Testis (tissue), 2 donors: ENCODE measurements at regions not wholly inside any gene's neighbourhood (a gene's known extent, or its start where the extent isn't known, plus 50 kb on each side); places are given as distances from the start of the nearest gene placed in this dataset.

Source experiments
- DNase-seq: peaks from one replicate; pipeline ENCODE4 v3.0.0-alpha.2; 2019
- H3K27ac ChIP-seq, 2 donors: fragments of 200-600 bp; sonication (generic); one replicate each; pipeline ENCODE4 v1.5.1; 2019
- H3K27me3 ChIP-seq: fragments of 200-600 bp; sonication (generic); one replicate; pipeline ENCODE4 v1.5.1; 2019
- H3K36me3 ChIP-seq: fragments of 200-600 bp; sonication (generic); one replicate; pipeline ENCODE4 v1.5.1; 2017; ENCODE audit warnings: low read depth; ENCODE audit errors: missing control alignments
- H3K4me1 ChIP-seq: fragments of 200-600 bp; sonication (generic); one replicate; pipeline ENCODE4 v1.5.1; 2019
- H3K4me3 ChIP-seq, 2 donors: fragments of 200-600 bp; sonication (generic); one replicate each; pipeline ENCODE4 v1.5.1; 2017 to 2019
- H3K9me3 ChIP-seq: fragments of 200-600 bp; sonication (generic); one replicate; pipeline ENCODE4 v1.5.1; 2017
- POLR2A ChIP-seq: fragments of 450-650 bp; IDR thresholded peaks from one replicate; pipeline ENCODE4 v1.6.1; 2017; ENCODE audit warnings: antibody characterized with exemption, mild to moderate bottlenecking, moderate library complexity
- WGBS, 2 donors: methylation state at CpG; one replicate each; pipeline ENCODE4 v1.1.5; 2018; 5-methylcytosine and 5-hydroxymethylcytosine counted together
- intact Hi-C: fragments of 100-400 bp; cut with DNase I; formaldehyde crosslinking; loops from one replicate; pipeline ENCODE4 v1.15.1; 2023; ENCODE audit warnings: low total_unique reads
- TF ChIP-seq, protein P1 (sequence below), 3 experiments: fragments of 450-650 bp in 2 of 3; fragments of 200-600 bp in 1 of 3; sonication (generic) in 1 of 3; IDR thresholded peaks; one replicate each; pipeline ENCODE4 v1.5.1; 2016 to 2019; ENCODE audit warnings: antibody characterized with exemption in 3 of 3, mild to moderate bottlenecking in 2 of 3, moderate library complexity in 1 of 3

DNA sequence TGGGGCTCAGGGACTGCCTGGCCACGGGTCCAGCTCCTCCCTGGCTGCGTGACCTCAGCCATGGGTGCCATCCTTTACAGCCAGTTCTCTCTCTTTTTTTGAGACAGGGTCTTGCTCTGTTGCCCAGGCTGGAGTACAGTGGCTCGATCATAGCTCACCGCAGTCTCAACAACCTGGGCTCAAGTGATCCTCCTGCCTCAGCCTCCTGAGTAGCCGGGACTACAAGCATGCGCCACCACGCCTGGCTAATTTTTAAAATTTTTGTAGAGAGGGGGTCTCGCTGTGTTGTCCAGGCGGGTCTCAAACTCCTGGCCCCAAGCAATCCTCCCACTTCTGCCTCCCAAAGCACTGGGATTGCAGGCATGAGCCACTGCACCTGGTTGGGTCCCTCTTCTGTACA lies 75.4 kb downstream of the PTPRS start:
- Histone ChIP-seq H3K27ac (no peak overlapping the region), H3K9me3 (no peaks in the 10 kb centered on the region), H3K4me1 (no peaks in the 10 kb centered on the region), H3K36me3 (no peaks in the 10 kb centered on the region), H3K27me3 (no peaks in the 10 kb centered on the region), H3K4me3 (no peak overlapping the region)
- 85 to 92% methylated on average over 9 of the region's 9 CpGs for WGBS, 2 donors
- intact Hi-C loops, result no loop called here
- DNase-seq, result no peak
- TF ChIP-seq POLR2A, result no peak
- TF ChIP-seq, protein P1, sequence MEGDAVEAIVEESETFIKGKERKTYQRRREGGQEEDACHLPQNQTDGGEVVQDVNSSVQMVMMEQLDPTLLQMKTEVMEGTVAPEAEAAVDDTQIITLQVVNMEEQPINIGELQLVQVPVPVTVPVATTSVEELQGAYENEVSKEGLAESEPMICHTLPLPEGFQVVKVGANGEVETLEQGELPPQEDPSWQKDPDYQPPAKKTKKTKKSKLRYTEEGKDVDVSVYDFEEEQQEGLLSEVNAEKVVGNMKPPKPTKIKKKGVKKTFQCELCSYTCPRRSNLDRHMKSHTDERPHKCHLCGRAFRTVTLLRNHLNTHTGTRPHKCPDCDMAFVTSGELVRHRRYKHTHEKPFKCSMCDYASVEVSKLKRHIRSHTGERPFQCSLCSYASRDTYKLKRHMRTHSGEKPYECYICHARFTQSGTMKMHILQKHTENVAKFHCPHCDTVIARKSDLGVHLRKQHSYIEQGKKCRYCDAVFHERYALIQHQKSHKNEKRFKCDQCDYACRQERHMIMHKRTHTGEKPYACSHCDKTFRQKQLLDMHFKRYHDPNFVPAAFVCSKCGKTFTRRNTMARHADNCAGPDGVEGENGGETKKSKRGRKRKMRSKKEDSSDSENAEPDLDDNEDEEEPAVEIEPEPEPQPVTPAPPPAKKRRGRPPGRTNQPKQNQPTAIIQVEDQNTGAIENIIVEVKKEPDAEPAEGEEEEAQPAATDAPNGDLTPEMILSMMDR (IDR thresholded peaks at IDR 0.05), result no peak

DNA sequence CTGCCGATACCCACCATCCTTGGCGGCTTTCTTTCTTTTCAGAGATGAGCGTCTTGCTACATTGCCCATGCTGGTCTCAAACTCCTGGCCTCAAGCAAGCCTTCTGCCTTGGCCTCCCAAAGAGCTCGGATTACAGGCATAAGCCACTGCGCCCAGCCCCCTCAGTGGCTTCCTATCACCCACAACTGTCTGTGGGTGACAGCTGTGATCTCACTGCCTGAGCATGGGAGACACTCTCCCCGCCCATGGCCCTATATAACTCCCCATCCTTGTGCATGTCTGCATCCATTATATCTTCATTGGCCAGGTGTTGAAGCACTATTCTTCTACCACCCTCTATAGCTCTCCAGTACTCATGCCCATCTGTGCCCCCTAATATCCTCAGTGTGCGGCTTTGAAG lies 76.2 kb downstream of the PTPRS start:
- H3K36me3 ChIP-seq, result no peaks in the 10 kb centered on the region
- DNase-seq, result no peak
- no peak overlapping the region for H3K27ac ChIP-seq
- H3K4me3 ChIP-seq, result no peak overlapping the region
- no peaks in the 10 kb centered on the region for H3K27me3 ChIP-seq
- no peaks in the 10 kb centered on the region for H3K4me1 ChIP-seq
- H3K9me3 ChIP-seq, result no peaks in the 10 kb centered on the region
- TF ChIP-seq POLR2A, result no peak
- TF ChIP-seq, protein P1 (IDR thresholded peaks at IDR 0.05), result no peak
- WGBS, 2 donors, result 92 to 94% methylated on average over 7 of the region's 7 CpGs
- intact Hi-C loops, result no loop called here

DNA sequence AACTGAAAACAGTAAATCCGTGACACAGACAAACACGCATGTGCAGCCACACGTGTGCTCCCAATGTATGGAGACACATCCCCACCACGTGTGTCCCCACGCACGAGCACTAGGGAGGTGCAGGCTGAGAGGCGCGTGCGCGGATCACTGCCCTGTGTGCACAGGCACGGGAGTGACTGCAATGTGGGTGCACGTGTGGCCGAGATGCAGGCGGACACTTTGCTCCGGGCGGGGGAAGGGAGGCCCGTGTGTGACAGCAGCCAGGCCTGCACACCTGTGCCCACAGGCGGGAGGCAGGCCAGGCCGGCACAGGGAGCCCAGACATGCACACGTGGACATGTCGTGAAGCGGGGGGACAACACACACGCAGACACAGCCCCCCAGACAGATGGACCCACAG lies 77.0 kb downstream of the PTPRS start:
- TF ChIP-seq, protein P1 (IDR thresholded peaks at IDR 0.05), result no peak
- TF ChIP-seq POLR2A, result no peak
- no peaks in the 10 kb centered on the region for H3K27me3 ChIP-seq
- H3K27ac ChIP-seq, result no peak overlapping the region
- no peaks in the 10 kb centered on the region for H3K36me3 ChIP-seq
- no peaks in the 10 kb centered on the region for H3K4me1 ChIP-seq
- H3K9me3 ChIP-seq, result no peaks in the 10 kb centered on the region
- no peak overlapping the region for H3K4me3 ChIP-seq
- intact Hi-C loops, result no loop called here
- WGBS, 2 donors, result 87 to 91% methylated on average over 15 to 23 of the region's 23 CpGs
- no peak for DNase-seq

- no peak for TF ChIP-seq POLR2A
- TF ChIP-seq, protein P1 (IDR thresholded peaks at IDR 0.05), result no peak
- no peaks in the 10 kb centered on the region for H3K27me3 ChIP-seq
- H3K27ac ChIP-seq, result no peak overlapping the region
- 72% methylated on average over 14 of the region's 14 CpGs for WGBS, 2 donors
- intact Hi-C loops, result no loop called here
- H3K4me1 ChIP-seq, result no peaks in the 10 kb centered on the region
- DNase-seq, result no peak
- H3K4me3 ChIP-seq, result no peak overlapping the region
- no peaks in the 10 kb centered on the region for H3K36me3 ChIP-seq
- H3K9me3 ChIP-seq, result no peaks in the 10 kb centered on the region
These were observed 77.9 kb downstream of the PTPRS start for GRCh38 chr19:5262721-5263120.

DNA sequence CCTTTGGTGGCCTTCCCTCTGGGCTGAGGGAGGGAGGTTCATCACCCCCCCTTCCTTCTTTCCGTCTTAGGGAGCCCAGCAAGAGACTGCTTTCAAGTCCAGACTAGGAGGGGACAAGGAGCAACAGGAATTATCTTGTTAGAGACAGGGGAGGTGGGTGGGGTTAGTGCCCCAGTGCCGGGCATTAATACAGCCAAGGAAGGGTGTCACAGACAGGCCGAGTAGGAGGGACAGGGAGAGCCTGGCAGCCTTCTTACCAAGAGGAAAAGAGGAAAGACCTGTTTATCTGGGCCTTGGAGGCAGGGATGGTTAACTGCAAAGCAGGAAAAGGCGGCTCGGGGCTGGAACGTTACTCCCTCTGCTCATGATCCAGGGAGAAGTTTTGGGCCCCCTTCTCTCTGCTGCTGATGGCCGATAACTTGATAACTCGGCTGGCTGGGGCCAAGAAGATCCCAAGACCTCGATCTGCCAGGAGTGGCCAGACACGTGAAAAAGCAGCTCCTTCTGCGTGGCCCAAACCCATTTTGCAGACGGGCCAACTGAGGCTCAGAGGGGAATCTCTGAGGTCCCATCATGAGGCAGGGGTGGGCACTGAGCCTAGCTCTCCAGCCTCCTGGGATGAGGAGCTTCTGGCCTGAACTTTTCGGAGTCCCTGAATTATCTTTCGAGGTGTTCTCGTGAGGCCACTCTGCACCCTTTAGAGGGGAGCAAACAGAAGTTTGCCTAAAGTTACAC lies 79.3 kb downstream of the PTPRS start:
- Histone ChIP-seq H3K4me1 (no peaks in the 10 kb centered on the region), H3K4me3 (no peak overlapping the region)
- WGBS, 2 donors, result 79 to 92% methylated on average over 14 to 15 of the region's 15 CpGs

More for the DNA sequence above, 79.3 kb downstream of the PTPRS start:
- TF ChIP-seq, protein P1 (IDR thresholded peaks at IDR 0.05), result no peak
- TF ChIP-seq POLR2A, result no peak
- no peak for DNase-seq
- no peaks in the 10 kb centered on the region for H3K27me3 ChIP-seq
- no peak overlapping the region for H3K27ac ChIP-seq
- intact Hi-C loops, result no loop called here
- no peaks in the 10 kb centered on the region for H3K9me3 ChIP-seq
- no peaks in the 10 kb centered on the region for H3K36me3 ChIP-seq
